ENCODE measurements at regions not wholly inside any gene's neighbourhood (a gene's known extent, or its start where the extent isn't known, plus 50 kb on each side); places are given as distances from the start of the nearest gene placed in this dataset.
"Not testable (repeated sequence)": the region's sequence is repeated elsewhere in the genome, so short reads cannot be mapped to it uniquely, and the experiment has no call there.

GRCh38 chr9:78383130-78383529 lies 86.2 kb downstream of the PSAT1 start:
- DNase-seq (ENCODE audit: low read depth), result no peak

DNA sequence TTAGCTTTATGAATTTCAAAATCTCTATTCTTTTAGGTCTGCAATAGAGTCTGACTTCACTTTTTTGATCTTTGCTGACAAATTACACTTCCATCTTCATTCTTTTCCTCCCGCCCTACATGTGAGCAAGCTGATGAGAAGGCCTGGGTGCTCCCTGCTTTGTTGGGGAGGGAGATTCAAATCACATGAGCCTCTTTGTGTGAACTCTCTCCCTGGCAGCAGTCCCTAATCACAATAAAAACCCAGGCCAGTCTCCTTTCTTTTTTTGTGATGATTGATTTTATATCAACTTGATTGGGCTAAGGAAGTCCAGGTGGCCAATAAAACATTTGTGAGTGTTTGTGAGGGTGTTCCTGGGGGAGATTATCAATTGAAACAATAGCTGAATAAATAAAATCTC lies 89.4 kb downstream of the PSAT1 start:
- no peak for DNase-seq (ENCODE audit: low read depth)

DNA sequence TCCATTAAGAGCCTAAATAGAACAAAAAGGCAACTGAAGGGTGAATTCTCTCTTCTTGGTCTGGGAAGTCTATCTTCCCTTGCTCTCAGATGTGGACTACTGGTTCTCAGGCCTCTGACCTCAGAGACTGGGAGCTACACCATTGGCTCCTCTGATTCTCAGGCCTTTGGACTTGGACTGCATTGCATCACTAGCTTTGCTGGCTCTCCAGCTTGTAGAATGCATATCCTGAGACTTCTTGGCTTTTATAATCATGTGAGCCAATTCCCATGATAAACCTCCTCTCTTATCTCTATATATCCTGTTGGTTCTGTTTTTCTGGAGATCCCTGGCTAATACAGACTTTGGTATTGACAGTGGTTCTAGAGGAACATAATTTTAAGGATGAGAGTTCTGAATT lies 89.8 kb downstream of the PSAT1 start:
- DNase-seq (ENCODE audit: low read depth), result no peak

DNA sequence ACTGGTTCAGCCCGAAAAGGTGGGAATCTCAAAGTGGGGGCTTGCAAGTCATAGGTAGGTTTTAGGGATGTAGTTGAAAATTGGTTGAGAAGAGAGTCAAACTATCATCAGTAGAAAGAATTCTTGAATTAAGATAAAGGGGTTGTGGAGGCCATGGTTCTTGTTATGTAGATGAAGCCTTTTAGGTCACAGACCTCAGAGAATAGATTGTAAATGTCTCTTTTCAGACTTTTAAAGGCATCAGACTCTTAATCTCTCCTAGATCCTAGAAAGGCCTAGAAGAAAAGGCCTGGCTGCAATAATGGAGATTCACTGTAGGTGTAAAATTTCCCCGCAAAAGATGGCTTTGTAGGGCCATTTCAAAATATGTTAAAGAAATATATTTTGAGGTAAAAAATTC lies 96.4 kb downstream of the PSAT1 start:
- DNase-seq (ENCODE audit: low read depth), result no peak

- DNase-seq (ENCODE audit: low read depth), result no peak
Observed at GRCh38 chr9:78393932-78394331, 97.0 kb downstream of the PSAT1 start.

DNA sequence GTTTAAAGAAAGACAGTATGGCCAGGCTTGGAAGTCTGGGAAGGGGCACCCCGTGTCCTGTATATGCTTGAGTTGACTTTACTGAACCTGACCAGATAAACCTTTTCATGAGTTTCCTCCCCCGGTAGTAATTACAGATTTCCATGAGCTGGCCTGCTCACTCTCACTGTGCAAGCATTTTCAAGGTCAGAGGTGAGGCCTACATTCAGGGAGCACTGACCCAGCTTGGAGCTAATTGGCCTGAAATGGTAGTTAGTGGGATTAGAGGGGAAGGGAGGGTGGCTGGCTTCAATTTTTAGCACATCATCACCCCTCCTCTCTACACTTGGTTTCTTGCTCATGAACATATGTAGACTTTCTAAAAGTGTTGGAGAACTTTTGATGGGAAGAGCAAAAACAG lies 99.2 kb downstream of the PSAT1 start:
- DNase-seq (ENCODE audit: low read depth), result no peak

- no peak for DNase-seq (ENCODE audit: low read depth)
Observed at GRCh38 chr9:78397045-78397444, 100.1 kb downstream of the PSAT1 start.

- no peak for DNase-seq (ENCODE audit: low read depth)
Observed at GRCh38 chr9:78397454-78397853, 100.5 kb downstream of the PSAT1 start.

- no peak for DNase-seq (ENCODE audit: low read depth)
Observed at GRCh38 chr9:78399153-78399552, 102.2 kb downstream of the PSAT1 start.

- DNase-seq (ENCODE audit: low read depth), result no peak
Observed at GRCh38 chr9:78400496-78400895, 103.6 kb downstream of the PSAT1 start.

GRCh38 chr9:78405461-78405860 lies 108.5 kb downstream of the PSAT1 start:
- no peak for DNase-seq (ENCODE audit: low read depth)

DNA sequence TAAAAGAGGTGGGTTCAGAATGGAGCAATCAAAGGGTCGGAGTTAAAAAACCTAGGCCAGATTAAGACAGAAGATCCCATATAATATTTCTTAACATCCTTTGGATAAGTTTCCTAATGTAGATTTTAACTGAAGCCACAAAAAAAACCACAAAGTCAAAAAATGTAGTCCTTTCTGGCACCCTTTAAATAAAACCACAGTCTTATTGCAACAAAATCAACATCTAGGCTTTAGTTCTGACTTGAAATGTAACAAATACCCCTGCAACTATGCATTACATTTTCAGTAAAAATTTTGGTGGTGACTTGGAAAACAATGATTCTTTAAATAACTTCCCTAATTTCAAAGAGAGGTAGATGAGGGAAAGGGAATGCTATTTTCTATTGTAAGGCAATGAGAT lies 109.2 kb downstream of the PSAT1 start:
- no peak for DNase-seq (ENCODE audit: low read depth)

DNA sequence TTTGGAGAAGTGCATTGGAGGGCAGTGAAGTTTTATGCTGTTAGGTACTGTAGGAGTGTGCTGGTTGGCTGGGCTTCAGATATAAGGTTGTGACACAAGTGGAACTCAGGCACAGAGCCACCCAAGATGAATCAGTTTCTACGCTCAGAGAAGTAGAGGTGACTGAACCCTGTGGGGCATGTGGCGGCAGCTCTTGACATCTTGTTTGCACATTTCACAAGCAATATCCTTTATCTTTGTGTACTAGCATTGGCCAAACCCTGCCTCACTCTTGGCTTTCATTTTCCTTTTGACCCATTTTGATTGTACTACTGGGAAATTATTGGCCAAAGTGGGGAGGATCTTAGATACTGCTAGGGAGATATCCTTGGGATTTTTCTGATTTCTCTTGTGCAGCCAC lies 110.0 kb downstream of the PSAT1 start:
- DNase-seq (ENCODE audit: low read depth), result no peak

- no peak for DNase-seq (ENCODE audit: low read depth)
Observed at GRCh38 chr9:78407636-78408312, 110.8 kb downstream of the PSAT1 start.

GRCh38 chr9:78408388-78408787 lies 111.5 kb downstream of the PSAT1 start:
- no peak for DNase-seq (ENCODE audit: low read depth)

DNA sequence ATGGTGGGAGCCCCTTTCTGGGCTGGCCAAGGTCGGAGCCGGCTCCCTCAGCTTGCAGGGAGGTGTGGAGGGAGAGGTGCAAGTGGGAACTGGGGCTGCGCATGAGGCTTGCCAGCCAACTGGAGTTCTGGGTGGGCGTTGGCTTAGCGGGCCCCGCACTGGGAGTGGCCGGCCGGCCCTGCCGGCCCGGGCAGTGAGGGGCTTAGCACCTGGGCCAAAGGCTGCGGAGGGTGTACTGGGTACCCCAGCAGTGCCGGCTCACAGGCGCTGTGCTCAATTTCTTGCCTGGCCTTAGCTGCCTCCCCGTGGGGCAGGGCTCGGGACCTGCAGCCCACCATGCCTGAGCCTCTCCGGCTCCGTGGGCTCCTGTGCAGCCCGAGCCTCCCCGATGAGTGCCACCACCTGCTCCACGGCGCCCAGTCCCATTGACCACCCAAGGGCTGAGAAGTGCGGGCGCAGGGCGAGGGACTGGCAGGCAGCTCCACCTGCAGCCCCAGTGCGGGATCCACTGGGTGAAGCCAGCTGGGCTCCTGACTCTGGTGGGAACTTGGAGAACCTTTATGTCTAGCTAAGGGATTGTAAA lies 113.1 kb downstream of the PSAT1 start:
- DNase-seq (ENCODE audit: low read depth), result not testable (repeated sequence)

GRCh38 chr9:78422309-78422708 lies 125.4 kb downstream of the PSAT1 start:
- DNase-seq (ENCODE audit: low read depth), result no peak

DNA sequence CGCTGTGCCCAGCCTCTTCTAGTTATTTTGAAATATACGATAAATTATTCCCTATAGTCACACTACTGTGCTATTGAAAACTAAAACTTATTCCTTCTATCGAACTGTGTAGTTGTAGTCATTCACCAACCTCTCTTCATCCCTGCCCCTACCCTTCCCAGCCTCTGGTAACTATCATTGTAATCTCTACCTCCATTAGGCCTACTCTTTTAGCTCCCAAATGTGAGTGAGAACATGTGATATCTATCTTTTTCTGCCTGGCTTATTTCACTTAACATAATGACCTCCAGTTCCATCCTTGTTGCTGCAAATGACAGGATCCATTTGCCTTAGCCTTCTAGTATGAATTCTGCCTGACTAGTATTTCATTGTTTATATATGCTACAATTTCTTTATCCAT lies 127.4 kb downstream of the PSAT1 start:
- DNase-seq (ENCODE audit: low read depth), result no peak

GRCh38 chr9:78428640-78429039 lies 131.7 kb downstream of the PSAT1 start:
- DNase-seq (ENCODE audit: low read depth), result no peak

DNA sequence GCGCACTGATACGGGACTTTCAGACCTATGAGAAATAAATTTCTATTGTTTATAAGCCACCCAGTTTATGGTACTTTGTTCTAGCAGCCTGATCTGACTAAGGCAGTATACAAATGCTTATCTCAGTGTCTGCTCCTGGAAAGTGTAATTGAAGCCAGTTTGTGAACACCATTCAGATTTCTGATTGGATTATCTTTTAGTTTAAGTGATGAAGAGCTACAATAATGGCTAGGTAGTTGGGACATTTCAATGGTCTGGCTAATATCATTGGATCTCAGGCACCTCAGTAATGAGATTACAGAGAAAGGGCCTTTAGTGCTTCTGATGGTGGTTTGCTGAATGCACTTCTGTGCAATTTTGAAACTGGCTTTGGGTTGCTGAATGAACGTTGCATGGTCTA lies 133.5 kb downstream of the PSAT1 start:
- no peak for DNase-seq (ENCODE audit: low read depth)

- not testable (repeated sequence) for DNase-seq (ENCODE audit: low read depth)
Observed at GRCh38 chr9:78431039-78431438, 134.1 kb downstream of the PSAT1 start.

DNA sequence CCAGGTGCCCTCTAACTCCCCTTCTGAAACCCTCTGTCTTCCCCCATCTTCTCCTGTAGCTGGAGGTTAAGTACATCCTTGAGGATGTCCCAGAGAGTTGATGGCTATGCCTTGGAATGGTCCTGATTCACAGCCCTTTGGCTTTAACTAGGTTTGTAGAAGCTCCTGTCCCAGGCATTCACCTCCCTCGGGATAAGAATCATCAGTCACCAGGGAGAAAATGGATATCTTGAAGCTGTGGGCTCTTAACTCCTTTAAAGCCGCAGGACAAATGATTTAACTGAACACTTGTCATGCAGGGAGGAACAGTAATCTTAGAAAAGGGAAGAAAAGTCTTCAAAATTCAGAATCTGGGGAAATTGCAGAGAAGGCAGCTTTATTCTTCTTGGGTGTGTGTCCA lies 139.9 kb downstream of the PSAT1 start:
- no peak for DNase-seq (ENCODE audit: low read depth)

- no peak for DNase-seq (ENCODE audit: low read depth)
Observed at GRCh38 chr9:78437296-78437695, 140.4 kb downstream of the PSAT1 start.

GRCh38 chr9:78437806-78438205 lies 140.9 kb downstream of the PSAT1 start:
- no peak for DNase-seq (ENCODE audit: low read depth)

Measured in fibroblast of the conjunctiva (primary cell).